ENCODE measurements at regions not wholly inside any gene's neighbourhood (a gene's known extent, or its start where the extent isn't known, plus 50 kb on each side); places are given as distances from the start of the nearest gene placed in this dataset.

- no peaks in the 10 kb centered on the region for H3K27me3 ChIP-seq (ENCODE audit: control insufficient read depth, extremely low read depth, insufficient read depth, low read length)
- H3K9ac ChIP-seq (ENCODE audit: control insufficient read depth, extremely low read depth, insufficient read depth, low read length), result no peak overlapping the region
- no peaks in the 10 kb centered on the region for H3K9me3 ChIP-seq (ENCODE audit: control insufficient read depth, low read depth, low read length)
- H3K4me2 ChIP-seq (ENCODE audit: control insufficient read depth, extremely low read depth, insufficient read depth, low read depth, low read length), result no peak overlapping the region
- no peaks in the 10 kb centered on the region for H3K36me3 ChIP-seq (ENCODE audit: control insufficient read depth in 2 of 2, extremely low read depth in 1 of 2, insufficient read depth in 2 of 2, low read length in 2 of 2)
- no peaks in the 10 kb centered on the region for H3K4me1 ChIP-seq (ENCODE audit: control insufficient read depth, extremely low read depth, insufficient read depth, low read length)
- DNase-seq (ENCODE audit: low read depth, low spot score), result no peak
- no peak for TF ChIP-seq EZH2 (IDR thresholded peaks at IDR 0.05; ENCODE audit: low read length)
- TF ChIP-seq CTCF (optimal IDR thresholded peaks at IDR 0.05 in 1 of 3, IDR thresholded peaks at IDR 0.05 in 1 of 3, conservative IDR thresholded peaks at IDR 0.05 in 1 of 3; ENCODE audit: extremely low read depth in 1 of 3, insufficient read depth in 2 of 3, low read length in 3 of 3), result no peak
- H3K4me3 ChIP-seq (ENCODE audit: control insufficient read depth in 2 of 3, extremely low read depth in 1 of 3, insufficient read depth in 2 of 3, low read depth in 1 of 3, low read length in 3 of 3), result no peak overlapping the region
- no peaks in the 10 kb centered on the region for H3K9me1 ChIP-seq (ENCODE audit: control insufficient read depth, extremely low read depth, insufficient read depth, low read length)
- dilution Hi-C loops (cut with MboI; ENCODE audit: extremely low pct_ligation_motif_present, low sequenced_read_pairs), result no loop called here
- no peak overlapping the region for H3K27ac ChIP-seq (ENCODE audit: control insufficient read depth, insufficient read depth, low read length)
- H2AFZ ChIP-seq (ENCODE audit: control insufficient read depth, low read length), result no peak overlapping the region
- FAIRE-seq, result no peak
- no peaks in the 10 kb centered on the region for H3K79me2 ChIP-seq (ENCODE audit: control insufficient read depth, insufficient read depth, low read length)
- H4K20me1 ChIP-seq (ENCODE audit: control insufficient read depth, extremely low read depth, insufficient read depth, low read length), result no peaks in the 10 kb centered on the region
These were observed 741.1 kb downstream of the CDH11 start for GRCh38 chr16:64380751-64381150.

- no peaks in the 10 kb centered on the region for H3K9me1 ChIP-seq (ENCODE audit: control insufficient read depth, extremely low read depth, insufficient read depth, low read length)
- no peak overlapping the region for H3K9ac ChIP-seq (ENCODE audit: control insufficient read depth, extremely low read depth, insufficient read depth, low read length)
- H3K79me2 ChIP-seq (ENCODE audit: control insufficient read depth, insufficient read depth, low read length), result no peaks in the 10 kb centered on the region
- no peak overlapping the region for H2AFZ ChIP-seq (ENCODE audit: control insufficient read depth, low read length)
- H3K9me3 ChIP-seq (ENCODE audit: control insufficient read depth, low read depth, low read length), result no peaks in the 10 kb centered on the region
- TF ChIP-seq CTCF (optimal IDR thresholded peaks at IDR 0.05 in 1 of 3, IDR thresholded peaks at IDR 0.05 in 1 of 3, conservative IDR thresholded peaks at IDR 0.05 in 1 of 3; ENCODE audit: extremely low read depth in 1 of 3, insufficient read depth in 2 of 3, low read length in 3 of 3), result no peak
- no peaks in the 10 kb centered on the region for H3K27me3 ChIP-seq (ENCODE audit: control insufficient read depth, extremely low read depth, insufficient read depth, low read length)
- dilution Hi-C loops (cut with MboI; ENCODE audit: extremely low pct_ligation_motif_present, low sequenced_read_pairs), result no loop called here
- H3K4me1 ChIP-seq (ENCODE audit: control insufficient read depth, extremely low read depth, insufficient read depth, low read length), result no peaks in the 10 kb centered on the region
- no peak overlapping the region for H3K4me3 ChIP-seq (ENCODE audit: control insufficient read depth in 2 of 3, extremely low read depth in 1 of 3, insufficient read depth in 2 of 3, low read depth in 1 of 3, low read length in 3 of 3)
- H3K36me3 ChIP-seq (ENCODE audit: control insufficient read depth in 2 of 2, extremely low read depth in 1 of 2, insufficient read depth in 2 of 2, low read length in 2 of 2), result no peaks in the 10 kb centered on the region
- no peaks in the 10 kb centered on the region for H4K20me1 ChIP-seq (ENCODE audit: control insufficient read depth, extremely low read depth, insufficient read depth, low read length)
- DNase-seq (ENCODE audit: low read depth, low spot score), result no peak
- FAIRE-seq, result no peak
- no peak overlapping the region for H3K4me2 ChIP-seq (ENCODE audit: control insufficient read depth, extremely low read depth, insufficient read depth, low read depth, low read length)
- H3K27ac ChIP-seq (ENCODE audit: control insufficient read depth, insufficient read depth, low read length), result no peak overlapping the region
These were observed 746.4 kb downstream of the CDH11 start for GRCh38 chr16:64375391-64375980.

Data from keratinocyte (primary cell).